H9 (cell line): ENCODE measurements at regions not wholly inside any gene's neighbourhood (a gene's known extent, or its start where the extent isn't known, plus 50 kb on each side); places are given as distances from the start of the nearest gene placed in this dataset.

Source experiments
- DNase-seq: peaks from one replicate; pipeline ENCODE4 v3.0.0-alpha.2; 2017
- H2AFZ ChIP-seq: one replicate; pipeline ENCODE4 v1.6.1; 2013; ENCODE audit warnings: mild to moderate bottlenecking, low read length, control low read depth, moderate library complexity
- H2AK5ac ChIP-seq: 2 replicates; pipeline ENCODE4 v1.6.1; 2013; ENCODE audit warnings: low read length, control low read depth, mixed read lengths; ENCODE audit not compliant: insufficient read length
- H2BK120ac ChIP-seq: one replicate; pipeline ENCODE4 v1.6.1; 2013; ENCODE audit warnings: low read depth, mild to moderate bottlenecking, low read length, control low read depth, inconsistent platforms; ENCODE audit not compliant: poor library complexity, severe bottlenecking
- H2BK12ac ChIP-seq: 2 replicates; pipeline ENCODE4 v1.6.1; 2013; ENCODE audit warnings: low read length, control low read depth, mixed read lengths, low read depth; ENCODE audit not compliant: insufficient read length
- H2BK15ac ChIP-seq: 2 replicates; pipeline ENCODE4 v1.6.1; 2013; ENCODE audit warnings: low read depth, low read length, control low read depth
- H2BK20ac ChIP-seq: one replicate; pipeline ENCODE4 v1.6.1; 2013; ENCODE audit warnings: low read depth, mild to moderate bottlenecking, low read length, control low read depth, inconsistent platforms; ENCODE audit not compliant: poor library complexity, severe bottlenecking
- H2BK5ac ChIP-seq: 2 replicates; pipeline ENCODE4 v1.6.1; 2013; ENCODE audit warnings: low read length, control low read depth, mixed read lengths; ENCODE audit not compliant: insufficient read length
- H3K14ac ChIP-seq: 2 replicates; pipeline ENCODE4 v1.6.1; 2013; ENCODE audit warnings: low read length, control low read depth; ENCODE audit not compliant: insufficient read depth
- H3K18ac ChIP-seq: 2 replicates; pipeline ENCODE4 v1.6.1; 2013; ENCODE audit warnings: low read depth, mild to moderate bottlenecking, mixed read lengths, low read length, control low read depth; ENCODE audit not compliant: insufficient read length
- H3K23ac ChIP-seq: 2 replicates; pipeline ENCODE4 v1.6.1; 2013; ENCODE audit warnings: low read length, control low read depth, mixed read lengths, low read depth; ENCODE audit not compliant: insufficient read length
- H3K23me2 ChIP-seq: 2 replicates; pipeline ENCODE4 v1.6.1; 2013; ENCODE audit warnings: low read depth, mild to moderate bottlenecking, mixed read lengths, low read length, control low read depth; ENCODE audit not compliant: insufficient read length, poor library complexity, severe bottlenecking
- H3K27ac ChIP-seq: 2 replicates; pipeline ENCODE4 v1.5.1; 2013; ENCODE audit warnings: low read length, control low read depth, mixed read lengths, low read depth; ENCODE audit not compliant: insufficient read length
- H3K27me3 ChIP-seq: 2 replicates; pipeline ENCODE4 v1.6.1; 2013; ENCODE audit warnings: low read length, control low read depth, inconsistent platforms; ENCODE audit not compliant: insufficient read depth
- H3K4ac ChIP-seq: 2 replicates; pipeline ENCODE4 v1.6.1; 2013; ENCODE audit warnings: low read depth, mild to moderate bottlenecking, control low read depth, inconsistent platforms, low read length, moderate library complexity
- H3K4me1 ChIP-seq: 2 replicates; pipeline ENCODE4 v1.6.1; 2013; ENCODE audit warnings: low read length, control low read depth, inconsistent platforms; ENCODE audit not compliant: insufficient read depth
- H3K4me2 ChIP-seq: 2 replicates; pipeline ENCODE4 v1.6.1; 2013; ENCODE audit warnings: low read length, control low read depth, mixed read lengths; ENCODE audit not compliant: insufficient read length, insufficient read depth
- H3K56ac ChIP-seq: 2 replicates; pipeline ENCODE4 v1.6.1; 2013; ENCODE audit warnings: low read depth, mild to moderate bottlenecking, mixed read lengths, low read length, control low read depth; ENCODE audit not compliant: insufficient read length
- H3K79me1 ChIP-seq: 2 replicates; pipeline ENCODE4 v1.6.1; 2013; ENCODE audit warnings: low read depth, mild to moderate bottlenecking, moderate library complexity, low read length, control low read depth, inconsistent platforms; ENCODE audit not compliant: insufficient read depth, poor library complexity, severe bottlenecking
- H3K79me2 ChIP-seq: 2 replicates; pipeline ENCODE4 v1.6.1; 2013; ENCODE audit warnings: low read length, control low read depth, inconsistent platforms; ENCODE audit not compliant: insufficient read depth
- H3K9ac ChIP-seq: 2 replicates; pipeline ENCODE4 v1.6.1; 2013; ENCODE audit warnings: low read length, control low read depth, mixed read lengths; ENCODE audit not compliant: insufficient read length; ENCODE audit errors: extremely low read depth
- H3K9me3 ChIP-seq: one replicate; pipeline ENCODE4 v1.6.1; 2013; ENCODE audit warnings: low read depth, low read length, inconsistent platforms; ENCODE audit not compliant: control insufficient read depth
- H3T11ph ChIP-seq: one replicate; pipeline ENCODE4 v1.6.1; 2013; ENCODE audit warnings: mild to moderate bottlenecking, low read length, control low read depth, inconsistent platforms
- H4K20me1 ChIP-seq: one replicate; pipeline ENCODE4 v1.6.1; 2013; ENCODE audit not compliant: control insufficient read depth, insufficient read length, insufficient read depth
- H4K5ac ChIP-seq: 2 replicates; pipeline ENCODE4 v1.6.1; 2013; ENCODE audit warnings: low read depth, mild to moderate bottlenecking, mixed read lengths, low read length, control low read depth; ENCODE audit not compliant: insufficient read length
- H4K8ac ChIP-seq: replicated peaks from 2 replicates; pipeline ENCODE4 v1.6.1; 2013; ENCODE audit warnings: low read length, control low read depth, mixed read lengths, low read depth; ENCODE audit not compliant: insufficient read length
- H4K91ac ChIP-seq: 2 replicates; pipeline ENCODE4 v1.6.1; 2013; ENCODE audit warnings: low read depth, mild to moderate bottlenecking, moderate library complexity, mixed read lengths, low read length, control low read depth; ENCODE audit not compliant: insufficient read length
- H3K27ac Mint-ChIP-seq, 3 experiments: 2 replicates in 2 of 3; 3 replicates in 1 of 3; pipeline ENCODE4 v1.8.0; 2020 to 2021; ENCODE audit warnings: mixed read lengths in 3 of 3, mild to moderate bottlenecking in 1 of 3, moderate library complexity in 1 of 3
- H3K27me3 Mint-ChIP-seq: 2 replicates; pipeline ENCODE4 v1.8.0; 2021; ENCODE audit warnings: low read depth, mild to moderate bottlenecking, moderate library complexity, mixed read lengths
- H3K36me3 Mint-ChIP-seq, 3 experiments: 2 replicates in 2 of 3; 3 replicates in 1 of 3; pipeline ENCODE4 v1.8.0; 2020 to 2021; ENCODE audit warnings: low read depth in 3 of 3, mixed read lengths in 3 of 3; ENCODE audit not compliant: insufficient read depth in 1 of 3
- H3K4me1 Mint-ChIP-seq, 2 experiments: 2 replicates each; pipeline ENCODE4 v1.8.0; 2020; ENCODE audit warnings: mixed read lengths in 2 of 2
- H3K4me3 Mint-ChIP-seq, 2 experiments: 2 replicates in 1 of 2; 3 replicates in 1 of 2; pipeline ENCODE4 v1.8.0; 2020 to 2021; ENCODE audit warnings: mild to moderate bottlenecking in 2 of 2, mixed read lengths in 2 of 2, moderate library complexity in 1 of 2
- H3K9me3 Mint-ChIP-seq, 2 experiments: 2 replicates in 1 of 2; 3 replicates in 1 of 2; pipeline ENCODE4 v1.8.0; 2020; ENCODE audit warnings: mild to moderate bottlenecking in 2 of 2, mixed read lengths in 2 of 2, moderate library complexity in 1 of 2
- CTCF ChIP-seq: fragments of 200-600 bp; sonication (generic); conservative IDR thresholded peaks from 3 replicates; pipeline ENCODE4 v1.8.0; 2021; ENCODE audit warnings: antibody characterized with exemption, mild to moderate bottlenecking
- WGBS: extraction: QIAGEN DNeasy Blood & Tissue Kit; methylation state at CpG from one replicate; pipeline ENCODE4 v1.1.7; 2013; ENCODE audit warnings: missing lambda C conversion rate, low lambda C conversion rate, mixed read lengths; ENCODE audit not compliant: insufficient read length; ENCODE audit errors: extremely low coverage; 5-methylcytosine and 5-hydroxymethylcytosine counted together

- Histone ChIP-seq H3T11ph (no peak overlapping the region), H3K27me3 (no peaks in the 10 kb centered on the region), H3K23me2 (no peaks in the 10 kb centered on the region), H3K79me1 (no peaks in the 10 kb centered on the region), H3K4me1 (no peaks in the 10 kb centered on the region; the same call in 1 of the 2 replicates), H4K8ac (no peak overlapping the region), H2BK12ac (no peak overlapping the region), H2AK5ac (no peak overlapping the region), H3K18ac (no peak overlapping the region), H2BK15ac (no peak overlapping the region), H3K4ac (no peak overlapping the region), H3K9ac (no peak overlapping the region), H2AFZ (no peak overlapping the region), H3K23ac (no peak overlapping the region), H4K20me1 (no peaks in the 10 kb centered on the region), H3K56ac (no peak overlapping the region), H2BK5ac (no peak overlapping the region), H4K5ac (no peak overlapping the region), H3K27ac (no peak overlapping the region), H3K4me2 (no peak overlapping the region), H3K14ac (no peak overlapping the region), H2BK120ac (no peak overlapping the region), H3K79me2 (no peaks in the 10 kb centered on the region), H2BK20ac (no peak overlapping the region), H4K91ac (no peak overlapping the region), H3K9me3 (no peaks in the 10 kb centered on the region)
- Mint-ChIP-seq H3K4me3 (no peak overlapping the region), H3K9me3 (peaks cover 15 to 20% of the 10 kb centered on the region in 2 experiments), H3K4me1 (peaks cover 6% of the 10 kb centered on the region in 2 experiments), H3K27ac (no peak overlapping the region), H3K36me3 (peaks cover 7 to 24% (median 15%) of the 10 kb centered on the region in 3 experiments; a peak in 6 of 7 replicates), H3K27me3 (no peaks in the 10 kb centered on the region)
- no peak for TF ChIP-seq CTCF
- WGBS = no CpG with 5 or more reads among the region's 4 CpGs
- no peak for DNase-seq
Observed at GRCh38 chr15:39365873-39366272, 215.0 kb upstream of the THBS1 start.
